ENCODE measurements at regions not wholly inside any gene's neighbourhood (a gene's known extent, or its start where the extent isn't known, plus 50 kb on each side); places are given as distances from the start of the nearest gene placed in this dataset.
A peak's percentile ranks its signal among the peaks of the same experiment; 100 is the strongest.
"Not testable (repeated sequence)": the region's sequence is repeated elsewhere in the genome, so short reads cannot be mapped to it uniquely, and the experiment has no call there.

DNA sequence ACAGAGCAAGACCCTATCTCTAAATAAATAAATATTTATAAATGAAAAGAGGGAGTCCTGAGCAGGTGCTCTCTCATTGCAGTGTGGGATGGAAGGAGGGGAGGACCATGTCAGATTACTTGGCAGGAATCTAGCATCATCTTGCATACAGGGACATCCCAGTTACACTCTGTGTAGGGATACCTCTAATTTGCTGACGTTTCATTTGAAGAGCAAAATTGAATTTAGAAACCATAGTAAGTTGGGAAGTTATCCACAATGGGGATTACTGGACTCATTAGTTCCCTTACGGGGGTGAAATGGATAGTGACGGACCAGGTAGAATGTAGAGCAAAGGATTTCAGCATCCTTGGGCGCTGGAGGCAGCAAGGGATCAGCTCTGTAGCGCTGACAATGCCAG lies 52.1 kb downstream of the ARHGEF18 start:
- no peak for DNase-seq

- no peak for DNase-seq
These were observed 53.0 kb downstream of the ARHGEF18 start for GRCh38 chr19:7401694-7402093.

DNA sequence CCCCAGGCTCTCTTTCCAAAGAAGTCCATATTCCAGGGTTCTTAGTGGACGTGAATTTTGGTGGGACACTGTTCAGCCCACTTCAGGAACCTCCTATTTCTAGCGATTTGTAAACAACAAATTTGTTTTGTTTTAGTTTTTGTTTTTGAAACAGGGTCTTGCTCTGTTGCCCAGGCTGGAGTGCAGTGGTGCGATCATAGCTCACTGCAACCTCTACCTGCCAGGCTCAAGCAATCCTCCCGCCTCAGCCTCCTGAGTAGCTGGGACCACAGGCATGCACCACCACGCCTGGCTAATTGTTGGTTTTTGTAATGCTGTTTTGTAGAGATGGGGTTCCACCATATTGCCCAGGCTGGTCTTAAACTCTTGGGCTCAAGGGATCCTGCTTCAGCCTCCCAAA lies 56.7 kb downstream of the ARHGEF18 start:
- not testable (repeated sequence) for DNase-seq

- DNase-seq: peak; percentile 33
These were observed 59.5 kb downstream of the ARHGEF18 start for GRCh38 chr19:7408251-7408650.

DNA sequence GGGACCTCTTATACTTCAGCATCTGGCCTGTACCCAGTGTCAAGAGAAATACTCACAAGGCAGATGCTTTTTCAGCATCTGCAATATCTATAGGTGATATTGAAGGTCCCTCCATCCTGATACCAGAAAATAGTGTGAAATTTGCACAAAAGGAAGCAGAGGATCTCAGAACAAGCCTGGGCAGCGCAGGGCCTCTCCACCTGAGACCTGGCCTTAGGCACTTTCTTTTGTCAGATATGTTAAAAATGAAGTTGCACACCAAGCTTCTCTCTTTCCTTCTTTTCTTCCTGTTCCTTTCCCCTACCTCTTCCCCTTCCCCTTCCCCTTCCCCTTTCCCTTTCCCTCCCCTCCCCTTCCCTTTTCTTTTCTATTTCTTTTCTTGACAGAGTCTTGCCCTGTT lies 62.2 kb downstream of the ARHGEF18 start:
- no peak for DNase-seq

- DNase-seq: no peak
These were observed 64.9 kb downstream of the ARHGEF18 start for GRCh38 chr19:7413629-7414028.

DNA sequence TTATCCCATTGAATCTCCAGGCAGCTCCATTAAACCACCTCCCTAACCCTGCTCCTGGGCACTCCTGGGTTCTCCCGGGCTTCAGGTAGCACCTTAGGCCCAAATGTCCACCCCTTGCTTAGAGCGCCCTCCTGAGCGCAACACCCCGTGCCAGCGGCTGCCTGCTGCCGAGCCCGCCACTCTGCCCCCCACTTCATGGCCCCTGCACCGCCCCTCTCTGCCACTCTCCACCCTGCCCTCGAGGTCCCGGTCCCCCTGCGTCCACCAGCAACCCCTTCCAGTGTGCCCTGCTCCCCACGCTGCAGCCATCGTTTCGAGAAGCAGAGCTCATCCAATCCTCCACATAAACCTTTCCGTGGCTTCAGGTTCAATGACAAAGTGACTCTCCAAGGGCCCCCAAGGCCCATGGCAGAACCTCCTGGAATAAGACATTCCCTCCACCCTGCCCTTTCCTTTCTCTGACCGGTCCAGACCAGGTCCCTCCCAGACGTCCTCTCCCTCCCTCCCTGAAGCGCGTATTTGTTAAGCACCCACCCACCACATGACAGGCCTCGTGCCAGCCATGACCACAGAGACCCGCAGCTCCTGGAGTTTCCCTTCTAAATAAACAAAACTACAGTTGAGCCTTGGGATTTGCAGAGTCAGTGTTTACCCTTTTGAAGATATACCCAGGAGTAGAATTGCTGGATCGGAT lies 66.6 kb downstream of the ARHGEF18 start:
- peak; percentile 23 for DNase-seq

- no peak for DNase-seq
These were observed 67.2 kb downstream of the ARHGEF18 start for GRCh38 chr19:7415857-7416371.

GRCh38 chr19:7417671-7418324 lies 69.1 kb downstream of the ARHGEF18 start:
- DNase-seq: no peak

DNA sequence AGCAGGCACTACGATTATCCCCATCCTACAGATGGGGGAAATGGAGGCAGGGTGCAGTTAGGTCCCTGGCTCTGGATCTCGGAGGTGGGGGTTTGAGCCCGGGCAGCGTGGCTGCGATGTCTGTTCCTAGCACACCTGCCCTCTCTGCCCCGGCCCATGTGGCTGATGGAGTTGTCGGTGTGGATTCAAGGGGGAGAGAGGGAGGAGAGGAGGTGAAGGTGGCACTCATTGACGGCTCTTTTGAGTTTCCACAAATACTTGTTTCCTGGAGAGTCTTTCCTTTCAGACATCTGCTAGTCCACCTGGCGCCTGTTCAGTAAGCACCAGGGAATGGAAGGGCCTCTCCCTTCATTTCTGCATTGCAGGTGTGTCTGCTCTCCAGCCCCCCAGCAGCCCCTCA lies 69.9 kb downstream of the ARHGEF18 start:
- DNase-seq: no peak

DNA sequence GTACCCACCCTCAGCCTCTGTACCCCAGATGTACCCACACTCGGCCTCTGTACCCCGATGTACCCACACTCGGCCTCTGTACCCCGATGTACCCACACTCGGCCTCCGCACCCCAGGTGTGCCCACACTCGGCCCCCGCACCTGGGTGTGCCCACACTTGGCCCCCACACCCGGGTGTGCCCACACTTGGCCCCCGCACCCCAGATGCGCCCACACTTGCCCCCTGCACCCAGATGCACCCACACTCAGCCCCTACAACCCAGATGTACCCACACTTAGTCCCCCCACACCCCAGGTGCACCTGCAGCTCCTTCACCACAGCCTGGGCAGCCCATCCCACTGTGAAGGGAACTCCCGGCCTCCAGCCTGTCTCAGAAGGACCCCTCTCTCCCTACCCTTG lies 69.7 kb downstream of the PEX11G start:
- DNase-seq: no peak

DNA sequence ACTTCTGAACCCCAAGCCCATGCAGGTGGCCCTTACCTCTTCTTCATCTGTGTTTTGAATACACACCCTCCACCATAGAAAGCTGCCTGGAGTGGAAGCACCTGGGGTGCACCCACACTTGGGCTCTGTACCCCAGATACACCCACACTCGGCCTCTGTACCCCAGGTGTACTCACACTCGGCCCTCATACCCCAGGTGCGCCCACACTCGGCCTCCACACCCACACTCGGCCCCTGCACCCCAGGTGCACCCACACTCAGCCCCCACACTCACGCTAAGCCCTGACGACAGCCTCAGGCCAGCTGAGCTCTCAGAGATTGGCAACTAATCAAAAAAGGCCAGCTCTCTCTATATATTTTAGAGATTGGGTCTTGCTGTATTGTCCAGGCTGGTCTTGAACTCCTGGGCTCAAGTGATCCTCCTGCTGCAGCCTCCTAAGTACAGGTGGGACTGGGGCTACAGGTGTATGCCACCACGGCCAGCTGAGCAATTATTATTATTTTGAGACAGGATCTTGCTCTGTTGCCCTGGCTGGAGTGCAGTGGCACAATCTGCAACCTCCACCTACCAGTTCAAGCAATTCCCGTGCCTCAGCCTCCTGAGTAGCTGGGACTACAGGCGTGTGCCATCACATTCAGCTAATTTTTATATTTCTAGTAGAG lies 68.9 kb downstream of the PEX11G start:
- DNase-seq: no peak

DNA sequence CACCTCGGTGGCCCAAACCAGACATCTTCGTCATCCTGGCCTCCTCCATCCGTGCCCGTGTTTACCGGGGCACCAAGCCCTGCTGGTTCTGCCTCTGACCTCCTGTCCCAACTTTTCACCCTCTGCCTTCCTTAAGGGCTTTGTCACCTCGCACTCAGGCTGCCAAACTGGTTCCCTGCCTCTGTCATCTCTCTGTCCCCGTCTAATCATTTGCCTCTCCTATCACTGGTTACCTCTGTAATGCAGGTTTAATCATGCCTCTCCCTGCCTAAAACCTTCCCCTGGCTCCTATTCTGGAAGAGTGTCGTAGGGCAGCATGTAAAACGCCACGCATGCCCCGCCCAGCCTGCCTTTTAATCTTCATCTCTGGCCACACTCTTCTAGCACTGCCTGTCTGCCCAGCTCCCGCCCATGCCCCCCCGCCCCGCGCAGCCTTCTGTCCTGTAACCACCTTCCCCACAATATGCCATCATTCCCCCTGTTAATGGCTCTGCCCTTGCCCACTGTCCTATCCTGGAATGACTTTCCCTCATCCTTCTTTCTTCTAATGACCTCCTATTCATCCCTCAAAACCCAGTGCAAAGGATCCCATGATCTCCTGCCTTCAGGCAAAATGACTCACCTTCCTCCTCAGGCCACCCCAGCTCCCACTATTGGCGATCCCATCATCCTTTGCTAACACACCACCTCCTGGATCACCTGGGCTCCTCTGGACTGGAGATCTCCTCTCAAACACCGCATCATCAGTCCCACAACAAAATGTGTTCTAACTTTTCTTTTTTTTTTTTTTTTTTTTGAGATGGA lies 66.7 kb downstream of the PEX11G start:
- peak; percentile 39 for DNase-seq
